Fibroblast of skin of back (primary cell): ENCODE measurements at regions not wholly inside any gene's neighbourhood (a gene's known extent, or its start where the extent isn't known, plus 50 kb on each side); places are given as distances from the start of the nearest gene placed in this dataset.
"Not testable (repeated sequence)": the region's sequence is repeated elsewhere in the genome, so short reads cannot be mapped to it uniquely, and the experiment has no call there.

Experiments
- DNase-seq: peaks from one replicate; pipeline ENCODE4 v3.0.0-alpha.2; 2013

DNA sequence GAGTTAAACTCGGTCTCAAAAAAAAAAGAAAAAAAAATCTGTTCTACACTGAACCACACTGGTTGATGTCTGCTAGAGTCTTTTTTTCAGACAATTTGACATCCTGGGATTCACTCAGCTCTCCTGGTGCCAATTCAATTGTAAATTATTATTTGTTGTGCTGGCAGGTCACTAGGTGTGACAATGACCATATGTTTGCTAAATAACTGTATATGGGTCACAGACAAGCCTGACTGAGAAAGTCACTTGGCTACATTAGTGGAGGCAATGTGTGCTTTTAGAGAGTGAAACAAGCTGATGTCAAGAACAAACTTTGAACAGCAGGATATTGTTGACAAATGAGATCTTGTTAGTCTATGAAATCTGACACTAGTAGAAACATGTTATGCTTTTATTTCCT lies 1379.1 kb downstream of the ZPLD1 start:
- no peak for DNase-seq

DNA sequence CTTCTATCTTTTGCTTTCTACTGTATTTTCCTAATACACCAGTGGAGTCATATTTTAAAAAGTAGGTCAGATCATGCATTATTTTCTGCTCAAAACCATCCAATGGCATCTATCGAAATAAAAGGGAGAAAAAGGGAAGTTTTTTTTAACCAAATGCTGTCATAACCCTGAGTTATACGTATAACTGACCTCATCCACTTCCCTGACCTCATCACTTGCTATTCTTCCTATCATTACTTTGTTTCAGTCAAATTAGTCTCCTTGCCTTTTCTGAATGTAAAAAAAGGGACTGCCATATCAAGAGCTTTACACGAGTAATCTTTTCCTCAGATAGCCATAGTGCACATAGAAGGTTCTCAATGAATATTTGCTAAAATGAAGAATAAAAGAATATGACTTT lies 1383.6 kb downstream of the ZPLD1 start:
- no peak for DNase-seq

DNA sequence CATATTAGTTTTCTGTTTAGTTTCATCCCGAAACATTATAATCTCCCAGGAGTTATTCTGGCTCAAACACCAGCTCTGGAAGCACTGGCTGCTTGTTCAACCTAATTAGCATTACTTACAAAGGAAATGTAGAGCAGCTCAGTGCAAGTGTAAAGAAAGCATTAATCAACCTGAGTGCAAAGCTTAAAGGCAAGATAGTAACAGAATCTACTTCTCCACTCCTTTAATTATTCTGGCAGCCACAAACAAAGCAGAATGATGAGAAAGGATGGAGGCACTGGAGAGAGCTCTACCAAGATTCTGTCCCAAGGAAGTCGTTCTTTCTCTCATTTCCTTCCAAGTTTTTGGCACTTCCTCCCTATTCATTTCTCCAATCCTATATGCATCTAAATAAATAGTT lies 1384.0 kb downstream of the ZPLD1 start:
- DNase-seq: no peak

DNA sequence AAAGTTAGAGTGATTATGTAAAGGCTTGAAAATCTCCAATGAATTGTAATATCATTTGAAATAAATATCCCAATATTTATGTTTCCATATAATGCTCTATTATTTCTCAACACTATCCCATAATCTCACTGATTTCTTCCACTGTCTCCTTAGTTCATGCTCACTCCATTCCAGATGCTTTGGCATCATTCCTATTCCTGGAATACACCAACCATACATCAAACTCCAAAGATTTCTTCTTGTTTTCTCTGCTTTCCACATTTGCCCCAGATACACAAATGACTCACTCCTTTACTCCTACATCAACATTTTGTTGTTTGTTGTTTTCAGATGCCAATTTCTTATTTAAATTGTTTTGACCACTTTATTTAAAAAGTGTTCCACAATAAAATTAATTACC lies 1390.8 kb downstream of the ZPLD1 start:
- no peak for DNase-seq

DNA sequence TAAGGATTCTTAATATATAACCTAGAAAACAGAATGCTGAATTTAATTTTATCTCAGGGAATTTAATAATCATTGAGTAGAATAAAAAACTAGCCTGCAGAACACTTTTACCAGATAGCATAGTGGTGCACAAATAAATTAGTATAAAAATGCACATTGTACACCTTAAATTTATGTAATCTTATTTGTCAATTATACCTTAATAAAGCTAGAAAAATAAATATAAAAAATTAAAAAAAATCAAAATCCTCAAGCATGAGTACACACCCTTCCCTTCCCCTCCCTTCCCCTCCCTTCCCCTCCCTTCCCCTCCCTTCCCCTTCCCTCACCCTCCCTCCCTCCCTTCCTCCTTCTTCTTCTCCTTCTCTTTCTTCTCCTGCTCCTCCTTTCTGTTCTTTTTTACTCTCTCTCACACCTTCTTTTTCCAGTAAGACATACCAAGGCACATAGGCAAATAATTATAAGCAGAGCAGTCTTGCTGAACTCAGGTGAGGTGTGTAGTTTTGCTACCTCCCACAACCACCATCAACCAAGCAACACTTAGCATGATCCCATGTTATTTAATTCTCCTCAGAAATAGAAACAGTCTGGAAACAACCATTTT lies 1395.0 kb downstream of the ZPLD1 start:
- no peak for DNase-seq

DNA sequence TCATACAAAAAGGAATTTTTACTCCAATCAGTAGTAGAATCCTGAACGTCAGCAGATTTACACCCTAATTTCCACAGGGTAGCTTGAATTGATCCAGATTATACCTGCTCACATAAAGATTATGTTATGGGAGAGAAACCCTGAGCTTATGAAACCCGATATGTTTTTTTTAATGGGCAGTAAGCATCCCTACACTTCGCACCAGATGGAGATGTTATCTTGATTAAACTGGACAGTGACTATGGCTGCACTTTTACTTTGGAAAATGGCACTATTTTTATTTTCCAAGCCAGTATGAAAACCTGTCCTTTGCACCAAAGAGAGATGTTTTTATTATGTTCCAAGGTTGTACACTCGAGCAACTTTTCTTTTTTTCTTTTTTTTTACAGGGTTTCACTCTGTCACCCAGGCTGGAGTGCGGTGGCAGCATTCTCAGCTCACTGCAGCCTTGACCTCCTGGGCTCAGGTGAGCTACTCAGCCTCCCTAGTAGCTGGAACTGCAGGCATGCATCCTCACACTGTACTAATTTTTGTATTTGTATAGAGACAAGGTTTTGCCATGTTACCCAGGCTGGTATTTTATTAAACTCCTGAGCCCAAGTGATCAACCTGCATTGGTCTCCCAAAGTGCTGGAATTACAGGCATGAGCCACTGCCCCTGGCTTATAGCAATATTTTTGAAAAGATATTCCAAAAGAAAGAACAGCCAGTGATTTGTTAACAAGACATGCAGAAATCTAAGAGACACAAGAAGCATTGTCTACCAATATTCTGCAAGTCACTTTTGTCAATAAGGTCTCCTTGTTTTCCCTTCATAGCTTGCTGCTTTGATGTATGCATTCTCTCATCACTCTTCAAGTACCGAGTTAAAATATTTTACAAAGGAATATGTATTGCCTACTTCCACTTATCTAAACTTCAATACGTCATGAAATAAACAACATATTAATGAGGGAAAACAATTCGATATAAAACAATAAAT lies 1412.6 kb downstream of the ZPLD1 start:
- DNase-seq: no peak

DNA sequence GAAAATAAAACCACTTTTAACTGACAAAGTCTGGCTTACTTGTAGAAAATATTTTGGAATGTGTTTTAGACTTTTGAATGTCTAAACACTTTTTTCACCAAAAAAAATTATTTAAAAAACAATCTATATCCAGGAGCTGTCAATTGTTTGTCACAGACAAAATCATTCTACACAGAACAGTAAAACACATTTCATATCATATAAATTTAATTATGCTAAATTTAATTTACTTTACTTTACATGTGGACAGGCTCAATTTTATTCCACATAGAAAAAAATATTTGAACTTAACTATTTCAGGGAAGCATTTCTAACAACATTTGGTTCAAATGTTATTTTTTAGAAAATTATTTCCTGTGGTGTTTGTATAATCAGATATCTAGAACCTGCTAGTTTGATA lies 1417.0 kb downstream of the ZPLD1 start:
- no peak for DNase-seq

DNA sequence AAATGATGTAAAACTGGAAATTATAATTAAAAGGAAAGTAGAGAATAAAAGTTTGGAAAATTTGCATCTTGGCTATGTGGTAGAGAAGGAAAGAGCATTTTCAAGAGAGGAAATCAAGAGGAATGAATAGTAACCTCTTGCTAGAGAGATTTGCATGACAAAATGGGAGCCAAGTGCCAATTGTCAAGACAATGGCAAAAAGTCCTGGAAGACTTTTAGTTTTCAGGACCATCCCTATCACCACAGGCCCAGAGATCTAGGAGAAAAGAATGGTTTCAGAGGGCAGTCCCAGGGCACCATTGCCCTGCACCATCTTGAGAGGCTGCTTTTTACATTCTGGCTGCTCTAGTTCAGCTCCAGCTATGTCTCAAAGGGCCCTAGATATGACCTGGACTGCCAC lies 1427.6 kb downstream of the ZPLD1 start:
- DNase-seq: no peak

DNA sequence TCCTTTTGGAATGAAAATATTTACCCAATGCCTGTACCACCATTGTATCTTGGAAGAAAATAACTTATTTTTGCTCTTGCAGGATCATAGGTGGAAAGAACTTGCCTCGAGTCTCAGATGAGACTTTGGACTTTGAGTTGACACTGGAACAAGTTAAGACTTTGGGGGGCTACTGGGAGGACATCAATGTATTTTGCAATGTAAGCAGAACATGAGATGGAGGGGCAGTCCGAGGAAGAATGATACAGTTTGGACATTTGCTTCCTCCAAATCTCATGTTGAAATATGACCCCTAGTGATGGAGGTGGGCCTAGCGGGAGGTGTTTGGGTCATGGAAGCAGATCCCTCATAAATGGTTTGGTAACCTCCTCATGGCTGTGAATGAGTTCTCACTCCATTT lies 1428.6 kb downstream of the ZPLD1 start:
- no peak for DNase-seq

DNA sequence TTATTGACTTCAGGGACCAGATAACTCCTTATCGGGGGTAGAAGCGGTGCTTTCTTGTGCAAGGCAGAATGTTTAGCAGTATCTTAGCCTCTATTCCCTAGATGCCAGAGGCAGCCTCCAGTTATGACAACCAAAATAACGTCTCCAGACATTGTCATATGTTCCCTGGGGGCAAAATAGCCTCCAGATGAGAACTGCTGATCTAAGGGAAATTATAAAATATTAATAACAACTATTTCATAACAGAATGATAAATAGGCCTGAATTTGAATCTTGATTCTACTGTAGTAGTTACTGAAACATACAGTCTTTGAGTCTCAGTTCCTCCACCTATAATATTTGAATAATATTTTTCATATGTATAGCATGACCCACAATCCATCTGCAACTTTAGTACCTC lies 1431.3 kb downstream of the ZPLD1 start:
- DNase-seq: no peak

DNA sequence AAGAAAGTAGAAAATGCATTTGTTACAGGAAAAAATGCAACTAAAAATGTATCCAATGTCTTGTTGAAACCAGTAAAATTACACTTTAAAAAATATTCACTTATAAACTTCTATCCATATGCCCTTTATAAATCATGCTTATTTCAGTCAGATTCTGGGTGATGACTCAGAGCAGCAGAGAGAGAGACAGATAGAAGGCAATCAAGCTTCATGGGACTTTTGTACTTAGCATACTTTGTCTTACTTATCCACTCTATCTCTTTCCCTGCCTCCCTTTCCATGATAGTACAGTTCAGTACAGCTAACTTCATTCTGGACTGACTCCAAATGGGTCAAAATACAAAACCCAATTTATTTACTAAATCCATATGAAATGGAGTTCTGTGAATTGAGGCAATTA lies 1438.2 kb downstream of the ZPLD1 start:
- DNase-seq: peak; percentile 1

DNA sequence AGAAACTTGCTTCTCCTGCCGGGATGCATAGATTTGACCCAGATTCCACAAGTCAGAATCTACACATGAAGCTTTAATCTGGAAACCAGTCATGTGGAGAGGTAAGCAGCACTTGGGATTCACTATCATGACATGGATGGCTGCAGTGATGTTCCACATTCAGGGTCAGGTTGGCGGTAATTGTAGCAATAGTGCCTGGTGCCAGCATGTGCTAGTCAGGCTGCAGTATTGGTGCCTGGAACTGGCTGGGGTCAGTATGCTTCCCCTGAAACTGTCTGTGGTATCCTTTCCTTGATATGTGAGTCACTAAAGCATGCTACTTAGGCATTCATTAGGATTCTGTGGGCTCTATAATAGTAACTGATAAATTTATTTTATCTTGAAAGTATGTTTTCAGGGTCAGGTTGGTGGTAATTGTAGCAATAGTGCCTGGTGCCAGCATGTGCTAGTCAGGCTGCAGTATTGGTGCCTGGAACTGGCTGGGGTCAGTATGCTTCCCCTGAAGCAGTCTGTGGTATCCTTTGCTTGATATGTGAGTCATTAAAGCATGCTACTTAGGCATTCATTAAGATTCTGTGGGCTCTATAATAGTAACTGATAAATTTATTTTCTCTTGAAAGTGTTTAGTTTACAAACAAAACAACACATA lies 1439.2 kb downstream of the ZPLD1 start:
- no peak for DNase-seq

DNA sequence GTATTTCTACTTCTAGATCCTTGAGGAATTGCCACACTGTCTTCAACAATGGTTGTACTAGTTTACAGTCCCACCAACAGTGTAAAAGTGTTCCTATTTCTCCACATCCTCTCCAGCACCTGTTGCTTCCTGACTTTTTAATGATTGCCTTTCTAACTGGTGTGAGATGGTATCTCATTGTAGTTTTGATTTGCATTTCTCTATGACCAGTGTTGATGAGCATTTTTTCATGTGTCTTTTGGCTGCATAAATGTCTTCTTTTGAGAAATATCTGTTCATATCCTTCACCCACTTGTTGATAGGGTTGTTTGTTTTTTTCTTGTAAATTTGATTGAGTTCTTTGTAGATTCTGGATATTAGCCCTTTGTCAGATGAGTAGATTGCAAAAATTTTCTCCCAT lies 1447.0 kb downstream of the ZPLD1 start:
- DNase-seq: not testable (repeated sequence)

DNA sequence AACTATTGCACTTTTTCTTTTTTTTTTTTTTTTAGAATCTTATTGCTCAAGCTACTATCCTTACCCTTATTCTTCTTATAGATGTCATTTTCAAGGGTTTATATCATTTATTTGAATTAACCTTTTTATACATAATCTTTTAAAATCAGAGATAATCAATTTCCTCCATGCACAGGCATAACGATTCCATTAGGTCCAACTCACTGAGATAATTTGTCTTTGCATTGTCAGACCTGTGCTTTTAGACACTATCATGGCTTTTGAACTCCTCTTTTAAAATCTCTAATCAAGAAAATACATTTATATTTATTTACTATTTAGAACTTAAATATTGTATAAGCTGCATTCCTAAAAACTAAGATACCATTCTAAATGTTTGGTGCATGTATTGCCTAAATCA lies 1454.9 kb downstream of the ZPLD1 start:
- no peak for DNase-seq

DNA sequence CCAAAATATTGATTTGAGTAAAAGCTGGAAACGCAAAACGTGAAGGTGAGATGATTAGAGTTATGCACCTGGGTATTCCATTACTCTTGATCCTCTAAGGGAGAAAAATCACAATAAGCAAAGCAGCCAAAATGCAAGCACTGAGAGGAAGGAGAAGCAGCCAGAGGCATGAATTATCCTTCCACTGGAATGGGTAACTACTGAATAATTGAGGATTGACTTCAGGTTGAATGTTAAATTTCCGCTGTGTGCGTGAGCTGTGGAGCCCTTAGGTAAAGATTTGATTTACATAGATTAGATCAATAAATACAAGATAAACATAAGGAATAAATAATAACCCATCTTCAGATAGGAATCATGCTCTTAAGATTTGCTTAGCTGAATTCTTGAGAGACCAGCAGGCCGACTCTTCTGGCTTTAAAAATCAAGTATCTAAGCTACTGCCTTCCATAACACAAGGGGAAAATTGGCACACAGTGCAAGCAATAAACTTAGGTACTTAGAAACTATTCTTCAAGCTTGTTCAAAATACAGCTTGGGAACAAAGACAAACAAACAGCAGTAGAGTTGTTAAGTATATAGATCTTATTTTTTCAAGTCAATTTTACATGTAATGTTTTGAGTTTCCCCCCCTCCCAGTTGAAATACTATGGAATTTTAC lies 1459.5 kb downstream of the ZPLD1 start:
- DNase-seq: no peak

DNA sequence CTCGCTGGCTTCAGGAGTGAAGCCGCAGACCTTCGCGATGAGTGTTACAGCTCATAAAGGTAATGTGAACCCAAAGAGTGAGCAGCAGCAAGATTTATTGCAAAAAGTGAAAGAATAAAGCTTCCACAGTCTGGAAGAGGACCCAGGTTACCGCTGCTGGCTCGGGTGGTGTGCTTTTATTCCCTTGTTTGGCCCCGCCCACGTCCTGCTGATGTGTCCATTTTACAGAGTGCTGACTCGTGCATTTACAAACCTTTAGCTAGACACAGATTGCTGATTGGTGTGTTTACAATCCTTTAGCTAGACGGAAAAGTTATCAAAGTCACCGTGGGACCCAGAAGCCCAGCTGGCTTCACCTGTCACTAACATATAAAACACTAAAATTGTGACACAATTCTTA lies 1464.5 kb downstream of the ZPLD1 start:
- DNase-seq: no peak

DNA sequence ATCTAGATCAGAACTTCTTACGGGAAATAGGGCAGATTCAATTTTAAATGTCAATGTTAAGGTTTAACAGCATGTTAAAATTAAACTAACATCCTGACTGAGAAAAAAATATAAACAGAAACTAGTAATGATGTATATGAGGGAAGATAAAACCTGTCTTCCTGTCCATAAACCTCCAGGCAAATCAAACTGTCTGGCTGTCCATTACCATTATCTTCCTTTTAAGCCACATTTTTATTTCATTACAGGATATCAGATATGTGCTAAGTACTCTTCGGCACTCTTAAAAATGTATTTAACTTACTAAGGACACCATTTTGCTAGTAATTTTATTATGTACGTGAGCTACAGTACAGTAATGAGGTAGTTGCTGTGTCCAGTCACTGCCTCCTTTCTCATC lies 1461.7 kb upstream of the ALCAM start:
- no peak for DNase-seq

DNA sequence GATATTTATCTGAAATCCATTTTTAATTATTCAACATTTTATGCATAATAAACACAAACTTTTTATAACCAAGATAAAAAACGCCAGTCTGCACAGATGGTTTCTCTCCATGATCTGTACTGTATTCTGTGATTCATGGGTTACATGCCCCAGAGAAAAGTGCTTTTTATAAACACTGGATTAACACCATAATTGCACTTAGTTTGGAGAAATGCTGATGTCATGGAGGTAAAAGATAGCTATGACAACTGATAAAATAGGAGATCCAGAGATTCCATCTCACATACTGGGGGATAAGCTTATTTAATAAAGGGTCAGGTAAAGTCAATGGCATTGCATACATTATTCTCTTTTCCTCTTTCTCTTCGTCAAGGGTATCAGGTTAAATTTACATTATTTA lies 1460.4 kb upstream of the ALCAM start:
- no peak for DNase-seq

DNA sequence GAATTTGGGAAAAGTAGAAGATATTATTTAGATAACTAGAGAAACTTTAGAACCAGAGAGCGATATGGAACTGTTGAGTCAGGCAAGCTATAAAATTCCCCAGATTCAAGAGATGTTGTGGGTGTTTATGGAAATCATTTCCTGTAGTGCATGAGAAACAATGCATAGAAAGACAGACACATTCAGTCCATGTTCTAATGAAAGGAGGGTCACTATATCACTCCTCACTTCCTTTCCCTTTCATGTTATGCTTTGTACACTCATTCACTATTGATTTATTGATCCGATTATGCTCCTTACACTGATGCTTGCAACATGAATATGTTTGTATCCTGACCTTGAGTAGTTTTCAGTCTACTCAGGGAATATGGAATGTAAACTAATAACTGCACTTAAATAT lies 1459.9 kb upstream of the ALCAM start:
- no peak for DNase-seq

DNA sequence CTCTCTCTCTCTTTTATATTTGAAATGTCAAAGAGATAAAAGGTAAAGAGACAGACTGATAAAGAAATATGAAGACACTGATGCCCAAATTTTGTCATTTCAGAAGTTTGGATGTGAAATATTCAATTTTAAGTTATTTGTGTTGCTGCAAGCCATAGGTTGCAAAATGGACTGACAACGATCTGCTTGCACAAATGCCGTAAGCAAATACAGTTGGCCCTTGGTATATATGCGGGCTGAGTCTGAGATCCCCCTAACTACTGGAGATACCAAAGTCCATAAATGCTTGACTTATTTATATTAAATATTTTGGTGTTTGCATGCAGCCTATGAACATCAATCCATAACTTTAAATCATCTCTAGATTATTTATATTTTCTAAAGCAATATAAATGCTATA lies 1459.1 kb upstream of the ALCAM start:
- DNase-seq: no peak

DNA sequence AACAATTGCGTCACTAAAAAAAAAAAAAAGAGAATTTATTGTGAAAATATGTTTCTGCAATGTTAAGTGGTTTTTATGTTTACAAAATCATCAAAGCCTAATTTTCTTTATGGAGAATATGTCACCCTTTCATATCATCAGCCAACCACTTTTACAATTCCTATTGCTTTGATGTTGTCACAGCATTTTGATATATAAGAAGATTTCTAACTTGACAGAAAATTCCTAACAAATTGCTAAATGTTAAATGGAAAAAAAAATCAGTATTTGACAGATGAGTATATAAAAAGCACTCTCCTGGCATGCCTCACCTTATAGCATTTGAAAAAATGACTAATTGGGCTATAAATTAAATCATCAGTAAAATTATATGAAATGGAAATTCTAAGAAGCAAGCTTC lies 1457.3 kb upstream of the ALCAM start:
- DNase-seq: no peak

DNA sequence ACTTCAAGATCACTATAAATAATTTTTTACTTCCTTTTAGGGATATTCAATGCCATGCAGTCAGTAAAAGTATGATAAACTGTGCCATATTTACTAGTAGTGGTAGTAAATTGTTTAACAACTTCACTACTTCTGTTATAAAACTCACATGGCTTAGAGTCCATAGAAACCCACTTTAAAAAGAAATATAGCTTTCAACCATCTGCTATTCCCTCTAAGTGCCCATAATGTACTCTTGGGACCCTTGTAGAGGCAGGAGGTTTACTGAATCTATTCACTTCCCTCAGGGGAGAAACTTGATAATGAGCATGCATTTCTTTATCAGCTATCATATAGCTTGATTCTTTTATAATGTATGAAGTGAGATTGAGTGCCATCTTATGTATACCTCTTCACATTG lies 1448.4 kb upstream of the ALCAM start:
- no peak for DNase-seq

DNA sequence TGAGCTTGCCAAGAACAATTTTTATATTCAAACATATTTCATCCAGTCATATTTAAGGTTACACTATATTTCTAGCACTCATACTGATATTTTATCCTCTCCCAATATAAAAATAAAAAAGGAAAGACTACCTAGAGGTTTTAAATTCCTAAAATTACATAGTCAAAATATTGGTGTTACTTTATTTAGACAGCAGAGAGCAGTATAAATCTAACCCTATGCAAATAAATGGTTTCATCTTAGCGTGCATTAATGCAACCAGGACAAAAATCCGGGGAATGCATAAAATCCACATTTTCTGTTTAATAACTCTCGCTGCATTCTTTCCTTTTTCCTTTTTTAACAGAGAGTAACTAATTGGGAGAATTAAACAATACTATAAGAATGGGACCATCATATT lies 1447.4 kb upstream of the ALCAM start:
- peak; percentile 4 for DNase-seq
